PFSK-1 (cell line): ENCODE measurements at regions not wholly inside any gene's neighbourhood (a gene's known extent, or its start where the extent isn't known, plus 50 kb on each side); places are given as distances from the start of the nearest gene placed in this dataset.

ENCODE experiments used
- FOXP2 ChIP-seq: optimal IDR thresholded peaks from 2 replicates; pipeline ENCODE3; 2011; ENCODE audit warnings: borderline replicate concordance, control low read depth, inconsistent platforms; ENCODE audit not compliant: insufficient read depth; ENCODE audit errors: extremely low read length, extremely low read depth
- POLR2AphosphoS5 ChIP-seq: IDR thresholded peaks from 2 replicates; pipeline ENCODE4 v1.6.1; 2012; ENCODE audit warnings: low read depth, mild to moderate bottlenecking, control low read depth, low read length, moderate library complexity
- REST ChIP-seq, 2 experiments: IDR thresholded peaks; 2 replicates each; pipeline versions ENCODE4 v1.6.1 to v1.8.0; 2011 to 2012; ENCODE audit warnings: low read depth in 2 of 2, low read length in 2 of 2, control low read depth in 1 of 2, inconsistent platforms in 1 of 2, mild to moderate bottlenecking in 1 of 2, moderate library complexity in 1 of 2; ENCODE audit not compliant: insufficient read depth in 1 of 2
- SIN3A ChIP-seq: IDR thresholded peaks from 2 replicates; pipeline ENCODE4 v1.6.1; 2012; ENCODE audit warnings: mild to moderate bottlenecking, low read length, moderate library complexity, borderline replicate concordance; ENCODE audit not compliant: insufficient read depth
- TAF1 ChIP-seq: IDR thresholded peaks from 2 replicates; pipeline ENCODE4 v1.6.1; 2012; ENCODE audit warnings: low read length, control low read depth, borderline replicate concordance; ENCODE audit not compliant: insufficient read depth

- no peak for TF ChIP-seq FOXP2
- TF ChIP-seq POLR2AphosphoS5: no peak
- TF ChIP-seq REST (IDR thresholded peaks at IDR 0.05; ENCODE audit: insufficient read depth in 1 of 2, low read depth in 2 of 2, low read length in 2 of 2): no peak
- TF ChIP-seq SIN3A: no peak
- no peak for TF ChIP-seq TAF1
Measured at GRCh38 chr2:45199973-45200372, 190.7 kb upstream of the SIX2 start.

GRCh38 chr2:45195916-45196315, 186.7 kb upstream of the SIX2 start:
- TF ChIP-seq TAF1 (no peak), REST (IDR thresholded peaks at IDR 0.05; ENCODE audit: insufficient read depth in 1 of 2, low read depth in 2 of 2, low read length in 2 of 2) (no peak), SIN3A (no peak), POLR2AphosphoS5 (no peak), FOXP2 (no peak)

- no peak for TF ChIP-seq SIN3A
- no peak for TF ChIP-seq TAF1
- no peak for TF ChIP-seq REST (IDR thresholded peaks at IDR 0.05; ENCODE audit: insufficient read depth in 1 of 2, low read depth in 2 of 2, low read length in 2 of 2)
- no peak for TF ChIP-seq POLR2AphosphoS5
- TF ChIP-seq FOXP2: no peak
Measured at GRCh38 chr2:45194596-45194995, 185.3 kb upstream of the SIX2 start.

- no peak for TF ChIP-seq TAF1
- TF ChIP-seq SIN3A: no peak
- TF ChIP-seq POLR2AphosphoS5: no peak
- no peak for TF ChIP-seq FOXP2
- TF ChIP-seq REST (IDR thresholded peaks at IDR 0.05; ENCODE audit: insufficient read depth in 1 of 2, low read depth in 2 of 2, low read length in 2 of 2): no peak
Measured at GRCh38 chr2:45193581-45193980, 184.3 kb upstream of the SIX2 start.

GRCh38 chr2:45192991-45193390, 183.7 kb upstream of the SIX2 start:
- TF ChIP-seq FOXP2 (no peak), REST (IDR thresholded peaks at IDR 0.05; ENCODE audit: insufficient read depth in 1 of 2, low read depth in 2 of 2, low read length in 2 of 2) (no peak), POLR2AphosphoS5 (no peak), SIN3A (no peak), TAF1 (no peak)
